H1 (cell line): ENCODE measurements at regions not wholly inside any gene's neighbourhood (a gene's known extent, or its start where the extent isn't known, plus 50 kb on each side); places are given as distances from the start of the nearest gene placed in this dataset.

Experiments used
- CTCF ChIA-PET: fragments of 300-600 bp; sonication (Branson Sonifier 250); formaldehyde crosslinking; loops from one replicate; lab custom pipeline; 2021; ENCODE audit not compliant: partially characterized antibody; lab: Charles Lee
- POLR2A ChIA-PET: fragments of 300-600 bp; sonication (Branson Sonifier 250); formaldehyde crosslinking; loops from one replicate; lab custom pipeline; 2021; ENCODE audit warnings: inconsistent platforms; ENCODE audit not compliant: partially characterized antibody; lab: Charles Lee
- DNase-seq, 2 experiments: peaks; one replicate each; pipeline versions ENCODE4 v3.0.0 to v3.0.0-alpha.2; 2010 to 2022; ENCODE audit warnings: low spot score in 2 of 2, low read depth in 1 of 2, mixed read lengths in 1 of 2
- FAIRE-seq: peaks from 2 replicates; lab custom pipeline; 2011; peaks lifted over from hg19 to GRCh38; lab: Jason Lieb, UNC
- H2AFZ ChIP-seq: 2 replicates; pipeline ENCODE4 v1.8.1; 2012; ENCODE audit warnings: low read length, inconsistent platforms
- H2AK5ac ChIP-seq: 2 replicates; pipeline ENCODE4 v1.6.1; 2013; ENCODE audit warnings: low read depth, low read length
- H2BK120ac ChIP-seq: replicated peaks from 2 replicates; pipeline ENCODE3; 2013; ENCODE audit warnings: low read depth, low read length, inconsistent platforms
- H2BK12ac ChIP-seq: 2 replicates; pipeline ENCODE4 v1.6.1; 2013; ENCODE audit warnings: low read depth, low read length
- H2BK15ac ChIP-seq: 2 replicates; pipeline ENCODE4 v1.6.1; 2013; ENCODE audit warnings: low read length
- H2BK20ac ChIP-seq: 2 replicates; pipeline ENCODE4 v1.6.1; 2013; ENCODE audit warnings: low read length
- H2BK5ac ChIP-seq: 2 replicates; pipeline ENCODE4 v1.6.1; 2013; ENCODE audit warnings: low read depth, low read length
- H3K14ac ChIP-seq: 2 replicates; pipeline ENCODE4 v1.6.1; 2013; ENCODE audit warnings: inconsistent platforms; ENCODE audit not compliant: insufficient read length
- H3K18ac ChIP-seq: 2 replicates; pipeline ENCODE4 v1.6.1; 2013; ENCODE audit warnings: low read length; ENCODE audit errors: extremely low read depth
- H3K23ac ChIP-seq: 2 replicates; pipeline ENCODE4 v1.6.1; 2013; ENCODE audit warnings: inconsistent platforms; ENCODE audit not compliant: insufficient read length
- H3K23me2 ChIP-seq: 2 replicates; pipeline ENCODE4 v1.6.1; 2013; ENCODE audit warnings: low read depth, low read length
- H3K27ac ChIP-seq: 2 replicates; pipeline ENCODE4 v1.6.1; 2011; ENCODE audit warnings: low read depth, low read length, inconsistent platforms
- H3K27me3 ChIP-seq, 4 experiments: replicated peaks in 1 of 4; 1 replicate in 1 of 4; 2 replicates in 3 of 4; pipeline versions ENCODE4 v1.6.1 to v1.8.1; 2011 to 2013; ENCODE audit warnings: low read length in 3 of 4, mild to moderate bottlenecking in 3 of 4, inconsistent platforms in 2 of 4, mixed read lengths in 2 of 4, moderate library complexity in 1 of 4; ENCODE audit not compliant: control insufficient read depth in 3 of 4, insufficient read depth in 3 of 4; ENCODE audit errors: extremely low read depth in 1 of 4
- H3K36me3 ChIP-seq, 4 experiments: 2 replicates each; pipeline versions ENCODE4 v1.6.1 to v1.8.1; 2011 to 2013; ENCODE audit warnings: mild to moderate bottlenecking in 4 of 4, low read length in 3 of 4, moderate library complexity in 2 of 4, control low read depth in 1 of 4, inconsistent platforms in 1 of 4; ENCODE audit not compliant: insufficient read depth in 4 of 4, control insufficient read depth in 2 of 4
- H3K4ac ChIP-seq: replicated peaks from 2 replicates; pipeline ENCODE3; 2013; ENCODE audit warnings: low read length, low read depth, mixed read lengths, inconsistent platforms; ENCODE audit not compliant: insufficient read length
- H3K4me1 ChIP-seq, 4 experiments: replicated peaks in 1 of 4; 1 replicate in 1 of 4; 2 replicates in 3 of 4; pipeline versions ENCODE4 v1.6.1 to v1.8.1; 2011 to 2013; ENCODE audit warnings: low read length in 3 of 4, inconsistent platforms in 2 of 4, mixed read lengths in 1 of 4; ENCODE audit not compliant: insufficient read depth in 4 of 4, control insufficient read depth in 3 of 4
- H3K4me2 ChIP-seq, 2 experiments: 2 replicates each; pipeline versions ENCODE4 v1.6.1 to v1.8.1; 2011 to 2013; ENCODE audit warnings: low read depth in 2 of 2, low read length in 2 of 2, control low read depth in 1 of 2, inconsistent platforms in 1 of 2, mild to moderate bottlenecking in 1 of 2; ENCODE audit not compliant: insufficient read depth in 1 of 2
- H3K4me3 ChIP-seq, 4 experiments: fragments of 200-600, 300-600 bp in 1 of 4; sonication (generic), shearing (Covaris generic), sonication (Bioruptor Twin) in 1 of 4; 2 replicates each; pipeline versions ENCODE4 v1.5.1 to v1.8.1; 2011 to 2016; ENCODE audit warnings: low read length in 4 of 4, low read depth in 3 of 4, control low read depth in 2 of 4, inconsistent platforms in 2 of 4, mild to moderate bottlenecking in 2 of 4, mixed read lengths in 1 of 4, moderate library complexity in 1 of 4; ENCODE audit not compliant: insufficient read depth in 2 of 4; ENCODE audit errors: extremely low read depth in 1 of 4
- H3K56ac ChIP-seq: replicated peaks from 2 replicates; pipeline ENCODE3; 2013; ENCODE audit warnings: low read depth, mild to moderate bottlenecking, mixed read lengths, low read length, inconsistent platforms; ENCODE audit not compliant: insufficient read length
- H3K79me1 ChIP-seq: 2 replicates; pipeline ENCODE4 v1.6.1; 2013; ENCODE audit warnings: low read depth, low read length, control low read depth
- H3K79me2 ChIP-seq, 2 experiments: 2 replicates each; pipeline versions ENCODE4 v1.6.1 to v1.8.1; 2012 to 2013; ENCODE audit warnings: low read length in 2 of 2, mild to moderate bottlenecking in 2 of 2, inconsistent platforms in 1 of 2; ENCODE audit not compliant: insufficient read depth in 2 of 2, control insufficient read depth in 1 of 2
- H3K9ac ChIP-seq, 4 experiments: replicated peaks in 1 of 4; 1 replicate in 1 of 4; 2 replicates in 3 of 4; pipeline versions ENCODE4 v1.6.1 to v1.8.1; 2011 to 2013; ENCODE audit warnings: low read depth in 3 of 4, low read length in 3 of 4, control low read depth in 2 of 4, mild to moderate bottlenecking in 2 of 4, moderate library complexity in 2 of 4, inconsistent platforms in 1 of 4; ENCODE audit errors: extremely low read depth in 1 of 4
- H3K9me3 ChIP-seq, 2 experiments: 2 replicates each; pipeline versions ENCODE4 v1.6.1 to v1.8.1; 2012 to 2013; ENCODE audit warnings: mild to moderate bottlenecking in 2 of 2, moderate library complexity in 2 of 2, control low read depth in 1 of 2, inconsistent platforms in 1 of 2, low read depth in 1 of 2, low read length in 1 of 2, mixed read lengths in 1 of 2; ENCODE audit not compliant: insufficient read depth in 2 of 2
- H4K20me1 ChIP-seq, 2 experiments: replicated peaks in 1 of 2; 2 replicates each; pipeline versions ENCODE3 to v1.8.1; 2011 to 2013; ENCODE audit warnings: inconsistent platforms in 2 of 2, low read length in 2 of 2, mild to moderate bottlenecking in 1 of 2; ENCODE audit not compliant: insufficient read depth in 2 of 2, control insufficient read depth in 1 of 2
- H4K5ac ChIP-seq: 2 replicates; pipeline ENCODE4 v1.6.1; 2013; ENCODE audit warnings: low read length, low read depth, mixed read lengths, inconsistent platforms; ENCODE audit not compliant: insufficient read length
- H4K8ac ChIP-seq: 2 replicates; pipeline ENCODE4 v1.8.0; 2013; ENCODE audit warnings: mild to moderate bottlenecking, moderate library complexity, low read length, inconsistent platforms; ENCODE audit not compliant: insufficient read depth; ENCODE audit errors: extremely low read depth
- H4K91ac ChIP-seq: replicated peaks from 2 replicates; pipeline ENCODE3; 2013; ENCODE audit warnings: low read length, mixed read lengths, inconsistent platforms; ENCODE audit not compliant: insufficient read length
- BCL11A ChIP-seq, 2 experiments: IDR thresholded peaks; one replicate each; pipeline ENCODE4 v1.6.1; 2011; ENCODE audit warnings: low read depth in 2 of 2, low read length in 2 of 2, mild to moderate bottlenecking in 2 of 2
- CBX8 ChIP-seq: fragments of 300-800, 300-1000 bp; sonication (generic); IDR thresholded peaks from 2 replicates; pipeline ENCODE4 v1.7.1; 2016; ENCODE audit warnings: low read depth, low read length, borderline replicate concordance
- CREB1 ChIP-seq: IDR thresholded peaks from 2 replicates; pipeline ENCODE4 v1.6.1; 2012; ENCODE audit warnings: inconsistent platforms
- FOSL1 ChIP-seq: IDR thresholded peaks from 2 replicates; pipeline ENCODE4 v1.6.1; 2011; ENCODE audit warnings: mild to moderate bottlenecking, low read depth, low read length, moderate library complexity; ENCODE audit not compliant: insufficient read depth
- GABPA ChIP-seq: IDR thresholded peaks from 2 replicates; pipeline ENCODE4 v1.6.1; 2011; ENCODE audit warnings: mild to moderate bottlenecking, low read length, moderate library complexity, borderline replicate concordance; ENCODE audit not compliant: insufficient read depth
- HDAC6 ChIP-seq: IDR thresholded peaks from one replicate; pipeline ENCODE4 v1.7.1; 2012; ENCODE audit warnings: low read depth, mild to moderate bottlenecking, inconsistent platforms, low read length, moderate library complexity
- JUN ChIP-seq: IDR thresholded peaks from 2 replicates; pipeline ENCODE4 v1.6.1; 2011; ENCODE audit warnings: low read depth, mild to moderate bottlenecking, improper control_type of control experiment, low read length
- JUND ChIP-seq: IDR thresholded peaks from 2 replicates; pipeline ENCODE4 v1.6.1; 2011; ENCODE audit warnings: mild to moderate bottlenecking, improper control_type of control experiment, low read length
- PHF8 ChIP-seq: fragments of 200-600 bp; sonication (generic); conservative IDR thresholded peaks from 2 replicates; pipeline ENCODE4 v1.7.1; 2012; ENCODE audit warnings: low read depth, mild to moderate bottlenecking, inconsistent platforms, low read length, moderate library complexity
- POU5F1 ChIP-seq: IDR thresholded peaks from 2 replicates; pipeline ENCODE4 v1.6.1; 2011; ENCODE audit warnings: low read depth, mild to moderate bottlenecking, low read length, moderate library complexity
- RFX5 ChIP-seq: IDR thresholded peaks from 2 replicates; pipeline ENCODE4 v1.6.1; 2011; ENCODE audit warnings: low read depth, low read length, improper control_type of control experiment, borderline replicate concordance
- SP2 ChIP-seq: IDR thresholded peaks from 2 replicates; pipeline ENCODE4 v1.6.1; 2012; ENCODE audit warnings: mild to moderate bottlenecking, low read length, inconsistent platforms
- TAF1 ChIP-seq: IDR thresholded peaks from 2 replicates; pipeline ENCODE4 v1.6.1; 2011; ENCODE audit warnings: mild to moderate bottlenecking, low read depth, low read length
- WGBS, 2 experiments: shearing (Covaris generic) in 1 of 2; methylation state at CpG; one replicate each; pipeline versions ENCODE4 v1.1.6 to v1.1.7; 2013 to 2015; ENCODE audit warnings: low lambda C conversion rate in 2 of 2, mixed read lengths in 2 of 2, inconsistent platforms in 1 of 2, low coverage in 1 of 2, missing lambda C conversion rate in 1 of 2; ENCODE audit not compliant: insufficient replicate concordance in 2 of 2, insufficient coverage in 1 of 2, insufficient read length in 1 of 2; ENCODE audit errors: extremely low coverage in 1 of 2, missing lambda C conversion rate in 1 of 2; 5-methylcytosine and 5-hydroxymethylcytosine counted together
- TF ChIP-seq, protein P1 (sequence below): IDR thresholded peaks from 2 replicates; pipeline ENCODE4 v1.6.1; 2011; ENCODE audit warnings: low read depth, mild to moderate bottlenecking, low read length; ENCODE audit not compliant: insufficient read depth

DNA sequence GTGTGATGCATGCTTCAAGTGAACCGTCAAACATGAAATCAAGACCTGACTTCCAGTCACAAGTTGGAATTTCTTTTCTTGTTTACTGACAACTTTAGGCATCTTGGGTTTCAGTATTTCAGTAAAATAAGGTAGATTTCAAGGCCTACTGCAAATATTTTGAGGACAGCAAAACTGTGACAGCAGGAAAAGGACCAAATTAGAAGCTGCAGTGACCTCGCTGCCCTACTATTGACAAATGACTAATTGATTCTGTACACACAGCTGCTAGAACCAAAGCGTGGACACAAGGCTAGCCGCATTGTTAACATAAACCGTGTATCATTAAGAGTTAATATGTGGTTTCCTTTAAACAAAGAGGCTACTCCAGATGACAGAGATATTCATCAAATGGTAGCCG, 105.7 kb upstream of the SEC61G start:
- POLR2A ChIA-PET: interaction anchor here (0.6 kb wide), 1 partner anchor 1874 kb away, joined by 3 read pairs; no protein-coding TSS in a partner anchor
- no peak overlapping the region for H3K56ac ChIP-seq
- H4K91ac ChIP-seq: no peak overlapping the region
- no peaks in the 10 kb centered on the region for H3K79me2 ChIP-seq
- H2BK20ac ChIP-seq: no peak overlapping the region
- H3K4me2 ChIP-seq: no peak overlapping the region
- no peaks in the 10 kb centered on the region for H4K20me1 ChIP-seq
- H3K9ac ChIP-seq: no peak overlapping the region
- H2AFZ ChIP-seq: no peak overlapping the region
- H3K27ac ChIP-seq: no peak overlapping the region
- no peak for DNase-seq
- H3K14ac ChIP-seq: no peak overlapping the region
- no peaks in the 10 kb centered on the region for H3K27me3 ChIP-seq
- WGBS, 2 experiments: 98% methylated on average over 6 of the region's 6 CpGs; no CpG with 5 or more reads in 1 of the 2 experiments
- H2BK12ac ChIP-seq: no peak overlapping the region
- H2BK15ac ChIP-seq: no peak overlapping the region
- no peaks in the 10 kb centered on the region for H3K36me3 ChIP-seq
- no peak overlapping the region for H2AK5ac ChIP-seq
- FAIRE-seq: no peak
- no peaks in the 10 kb centered on the region for H3K9me3 ChIP-seq
- no peak overlapping the region for H3K4me3 ChIP-seq
- TF ChIP-seq TAF1 (no peak), SP2 (no peak), JUN (no peak), GABPA (no peak), CBX8 (no peak), FOSL1 (no peak), HDAC6 (no peak), RFX5 (no peak), JUND (no peak), CREB1 (no peak), POU5F1 (no peak), BCL11A (IDR thresholded peaks at IDR 0.05; ENCODE audit: low read depth in 2 of 2, low read length in 2 of 2) (no peak), PHF8 (no peak)
- TF ChIP-seq, protein P1, sequence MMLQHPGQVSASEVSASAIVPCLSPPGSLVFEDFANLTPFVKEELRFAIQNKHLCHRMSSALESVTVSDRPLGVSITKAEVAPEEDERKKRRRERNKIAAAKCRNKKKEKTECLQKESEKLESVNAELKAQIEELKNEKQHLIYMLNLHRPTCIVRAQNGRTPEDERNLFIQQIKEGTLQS: no peak
- TF ChIP-seq, all 59 proteins: peak for 0
- Histone ChIP-seq H4K8ac (no peak overlapping the region), H4K5ac (no peak overlapping the region), H3K23me2 (no peaks in the 10 kb centered on the region), H3K4me1 (no peaks in the 10 kb centered on the region), H3K4ac (no peak overlapping the region), H3K23ac (no peak overlapping the region), H3K79me1 (no peaks in the 10 kb centered on the region), H2BK120ac (no peak overlapping the region), H3K18ac (no peak overlapping the region), H2BK5ac (no peak overlapping the region)
- CTCF ChIA-PET: interaction anchor here (1.1 kb wide), 1 partner anchor 22 kb away, joined by 3 read pairs; no protein-coding TSS in a partner anchor
